Activated CD8-positive, alpha-beta T cell treated with anti-CD3 and anti-CD28 coated beads for 36 hours (primary cell): ENCODE measurements at regions not wholly inside any gene's neighbourhood (a gene's known extent, or its start where the extent isn't known, plus 50 kb on each side); places are given as distances from the start of the nearest gene placed in this dataset.

Experiments
- ATAC-seq: fragments of 200-7000 bp; cut with Tn5 transposase; one replicate; pipeline ENCODE4 v1.10.0; 2021; ENCODE audit warnings: mild to moderate bottlenecking, moderate library complexity
- CTCF ChIA-PET: fragments of 350-600 bp; sonication (Branson Sonifier 250); formaldehyde crosslinking; loops from one replicate; lab custom pipeline; 2021; ENCODE audit warnings: antibody characterized with exemption; lab: Charles Lee
- POLR2A ChIA-PET: fragments of 350-600 bp; sonication (Branson Sonifier 250); formaldehyde crosslinking; loops from one replicate; lab custom pipeline; 2021; ENCODE audit warnings: antibody characterized with exemption; lab: Charles Lee
- DNase-seq: peaks from one replicate; pipeline ENCODE4 v3.0.0-alpha.2; 2020
- H3K27ac Mint-ChIP-seq: one replicate; pipeline ENCODE4 v1.8.0; 2021; ENCODE audit warnings: mild to moderate bottlenecking, mixed read lengths
- H3K27me3 Mint-ChIP-seq: one replicate; pipeline ENCODE4 v1.8.0; 2021; ENCODE audit warnings: mixed read lengths
- H3K36me3 Mint-ChIP-seq: one replicate; pipeline ENCODE4 v1.8.0; 2021; ENCODE audit warnings: low read depth, mixed read lengths
- H3K4me1 Mint-ChIP-seq: one replicate; pipeline ENCODE4 v1.8.0; 2021; ENCODE audit warnings: low read depth, mixed read lengths
- H3K4me3 Mint-ChIP-seq: one replicate; pipeline ENCODE4 v1.8.0; 2021; ENCODE audit warnings: mild to moderate bottlenecking, moderate library complexity, mixed read lengths
- H3K9me3 Mint-ChIP-seq: one replicate; pipeline ENCODE4 v1.8.0; 2021; ENCODE audit warnings: mixed read lengths
- intact Hi-C: fragments of 100-400 bp; cut with micrococcal nuclease; formaldehyde crosslinking; loops from one replicate; pipeline ENCODE4 v1.10.0; 2022
- TF ChIP-seq, protein P1 (sequence below): fragments of 200-600 bp; IDR thresholded peaks from one replicate; pipeline ENCODE4 v1.8.0; 2022; ENCODE audit warnings: antibody characterized with exemption, mild to moderate bottlenecking

DNA sequence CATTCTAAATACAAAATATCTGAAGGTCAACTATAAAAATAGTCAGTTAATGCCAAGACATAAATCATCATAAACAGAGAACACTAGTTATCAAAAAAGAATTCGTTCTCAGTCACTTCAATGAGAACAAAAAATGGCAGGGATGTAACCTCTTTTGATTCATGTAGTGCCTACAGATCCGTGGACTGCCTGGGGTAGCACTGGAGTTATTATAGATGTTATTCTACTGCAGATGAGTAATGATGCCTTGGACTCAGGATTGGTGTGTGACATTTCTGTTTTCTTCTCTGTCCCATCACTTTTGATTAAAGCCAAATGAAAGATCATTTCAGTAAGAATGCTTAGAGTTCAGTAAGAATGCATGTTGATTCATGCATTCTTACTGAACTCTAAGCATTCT is 440.4 kb downstream of the FAM133A start:
- ChIA-PET POLR2A (no interaction called here), CTCF (no interaction called here)
- no peaks in the 10 kb centered on the region for H3K36me3 Mint-ChIP-seq
- H3K4me3 Mint-ChIP-seq, result no peak overlapping the region
- TF ChIP-seq, protein P1, sequence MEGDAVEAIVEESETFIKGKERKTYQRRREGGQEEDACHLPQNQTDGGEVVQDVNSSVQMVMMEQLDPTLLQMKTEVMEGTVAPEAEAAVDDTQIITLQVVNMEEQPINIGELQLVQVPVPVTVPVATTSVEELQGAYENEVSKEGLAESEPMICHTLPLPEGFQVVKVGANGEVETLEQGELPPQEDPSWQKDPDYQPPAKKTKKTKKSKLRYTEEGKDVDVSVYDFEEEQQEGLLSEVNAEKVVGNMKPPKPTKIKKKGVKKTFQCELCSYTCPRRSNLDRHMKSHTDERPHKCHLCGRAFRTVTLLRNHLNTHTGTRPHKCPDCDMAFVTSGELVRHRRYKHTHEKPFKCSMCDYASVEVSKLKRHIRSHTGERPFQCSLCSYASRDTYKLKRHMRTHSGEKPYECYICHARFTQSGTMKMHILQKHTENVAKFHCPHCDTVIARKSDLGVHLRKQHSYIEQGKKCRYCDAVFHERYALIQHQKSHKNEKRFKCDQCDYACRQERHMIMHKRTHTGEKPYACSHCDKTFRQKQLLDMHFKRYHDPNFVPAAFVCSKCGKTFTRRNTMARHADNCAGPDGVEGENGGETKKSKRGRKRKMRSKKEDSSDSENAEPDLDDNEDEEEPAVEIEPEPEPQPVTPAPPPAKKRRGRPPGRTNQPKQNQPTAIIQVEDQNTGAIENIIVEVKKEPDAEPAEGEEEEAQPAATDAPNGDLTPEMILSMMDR, result no peak
- H3K9me3 Mint-ChIP-seq, result no peaks in the 10 kb centered on the region
- DNase-seq, result no peak
- no peak for ATAC-seq
- H3K4me1 Mint-ChIP-seq, result no peaks in the 10 kb centered on the region
- intact Hi-C loops, result no loop called here
- no peaks in the 10 kb centered on the region for H3K27me3 Mint-ChIP-seq
- no peak overlapping the region for H3K27ac Mint-ChIP-seq

DNA sequence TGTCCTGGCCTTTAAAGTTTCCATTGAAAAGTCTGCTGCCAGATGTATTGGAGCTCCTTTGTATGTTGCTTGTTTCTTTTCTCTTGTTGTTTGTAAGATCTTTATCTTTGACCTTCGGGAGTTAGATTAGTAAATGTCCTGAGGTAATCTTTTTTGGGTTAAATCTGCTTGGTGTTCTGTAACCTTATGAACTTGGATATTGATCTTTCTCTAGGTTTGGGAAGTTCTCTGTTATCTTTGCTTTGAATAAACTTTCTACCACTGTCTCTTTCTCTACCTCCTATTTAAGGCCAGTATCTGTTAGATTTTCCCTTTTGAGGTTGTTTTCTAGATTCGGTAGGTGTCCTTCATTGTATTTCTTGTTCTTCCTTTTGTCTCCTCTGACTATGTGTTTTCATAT is 447.8 kb downstream of the FAM133A start:
- Mint-ChIP-seq H3K36me3 (no peaks in the 10 kb centered on the region), H3K4me3 (no peak overlapping the region), H3K27me3 (no peaks in the 10 kb centered on the region), H3K9me3 (peaks cover 2% of the 10 kb centered on the region), H3K4me1 (no peaks in the 10 kb centered on the region), H3K27ac (no peak overlapping the region)
- POLR2A ChIA-PET, result no interaction called here
- no peak for ATAC-seq
- TF ChIP-seq, protein P1, result no peak
- no peak for DNase-seq
- intact Hi-C loops, result no loop called here
- CTCF ChIA-PET, result no interaction called here

DNA sequence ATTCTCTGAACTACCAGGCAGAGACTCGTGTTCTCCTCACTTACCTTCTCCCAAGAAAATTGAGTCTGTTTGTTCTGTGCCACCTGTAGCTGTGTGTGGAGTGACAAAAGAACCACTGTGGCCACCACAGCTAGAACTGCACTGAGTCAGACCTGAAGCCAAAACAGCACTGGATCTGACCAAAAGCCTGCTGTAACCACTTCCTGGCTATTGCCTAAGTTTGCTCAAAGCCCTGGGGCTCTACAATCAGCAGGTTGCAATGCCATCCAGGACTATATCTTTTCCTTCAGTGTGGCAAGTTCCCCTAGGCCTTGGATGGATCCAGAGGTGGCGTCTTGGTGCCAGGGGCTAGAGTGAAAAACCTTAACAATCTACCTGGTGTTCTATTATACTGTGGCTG is 449.1 kb downstream of the FAM133A start:
- TF ChIP-seq, protein P1, result no peak
- no peak overlapping the region for H3K27ac Mint-ChIP-seq
- peaks cover 2% of the 10 kb centered on the region for H3K9me3 Mint-ChIP-seq
- DNase-seq, result no peak
- POLR2A ChIA-PET, result no interaction called here
- H3K4me3 Mint-ChIP-seq, result no peak overlapping the region
- H3K27me3 Mint-ChIP-seq, result no peaks in the 10 kb centered on the region
- H3K4me1 Mint-ChIP-seq, result no peaks in the 10 kb centered on the region
- CTCF ChIA-PET, result no interaction called here
- no peaks in the 10 kb centered on the region for H3K36me3 Mint-ChIP-seq
- no peak for ATAC-seq
- intact Hi-C loops, result no loop called here

DNA sequence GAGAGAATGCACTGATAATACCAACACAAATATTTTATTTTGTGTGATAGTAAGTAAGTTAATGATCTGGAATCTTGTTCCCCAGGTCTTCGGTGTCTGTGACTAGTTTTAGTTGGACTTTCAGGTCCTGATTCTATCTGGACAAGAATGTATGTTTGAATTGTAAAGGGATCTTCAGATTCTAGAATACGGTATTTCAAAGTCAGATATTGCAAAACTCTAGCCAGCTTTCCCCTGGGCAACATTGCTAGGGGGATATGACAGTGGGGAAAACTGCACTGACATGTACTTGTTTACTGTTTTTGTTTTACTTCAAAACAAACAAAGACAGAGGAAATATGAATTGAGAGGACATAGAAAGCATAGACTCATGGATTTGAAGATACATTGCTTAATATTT is 489.0 kb downstream of the FAM133A start:
- Mint-ChIP-seq H3K36me3 (no peaks in the 10 kb centered on the region), H3K9me3 (no peaks in the 10 kb centered on the region), H3K27me3 (no peaks in the 10 kb centered on the region), H3K4me3 (no peak overlapping the region), H3K27ac (no peak overlapping the region), H3K4me1 (no peaks in the 10 kb centered on the region)
- POLR2A ChIA-PET, result no interaction called here
- TF ChIP-seq, protein P1, result no peak
- ATAC-seq (no peak), DNase-seq (no peak)
- CTCF ChIA-PET, result no interaction called here
- intact Hi-C loops, result no loop called here

DNA sequence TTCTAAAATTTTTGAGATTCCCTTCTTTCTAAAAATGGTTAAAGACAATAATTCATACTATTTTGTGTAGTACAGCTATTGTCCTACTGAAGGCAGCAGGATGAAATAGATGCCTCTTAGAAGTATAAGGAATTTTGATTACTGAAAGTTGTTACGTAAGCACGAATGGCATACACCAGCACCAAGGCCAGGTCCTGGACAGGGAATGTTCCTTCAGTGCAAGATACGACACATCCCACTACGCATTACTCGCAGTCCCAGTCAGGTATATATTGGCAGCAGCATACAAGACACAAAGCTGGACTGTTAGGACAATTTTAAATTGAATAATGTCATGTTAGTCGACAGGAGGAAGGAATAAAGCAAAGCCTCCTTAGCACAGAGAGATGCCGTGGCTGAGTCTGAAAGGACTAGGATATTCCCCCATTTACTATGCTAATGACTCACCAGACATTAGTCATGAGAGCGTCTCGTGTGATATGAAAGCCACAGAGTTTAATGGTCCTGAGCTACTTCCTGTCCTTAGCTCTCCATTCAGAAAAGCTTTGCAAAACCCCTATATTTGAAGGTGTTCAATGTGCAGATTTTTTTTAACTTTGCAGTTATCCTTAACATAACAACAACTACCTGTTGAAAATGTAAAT is 504.3 kb downstream of the FAM133A start:
- Mint-ChIP-seq H3K4me3 (no peak overlapping the region), H3K36me3 (no peaks in the 10 kb centered on the region), H3K27me3 (no peaks in the 10 kb centered on the region), H3K27ac (no peak overlapping the region), H3K4me1 (no peaks in the 10 kb centered on the region), H3K9me3 (peaks cover under 1% of the 10 kb centered on the region)
- ChIA-PET CTCF (no interaction called here), POLR2A (interaction anchor here (0.6 kb wide), 1 partner anchor 692 kb away, joined by 3 read pairs; no protein-coding TSS in a partner anchor)
- DNase-seq (no peak), ATAC-seq (no peak)
- intact Hi-C loops, result no loop called here
- TF ChIP-seq, protein P1, result no peak
